Testis (tissue), 2 donors: ENCODE measurements at regions not wholly inside any gene's neighbourhood (a gene's known extent, or its start where the extent isn't known, plus 50 kb on each side); places are given as distances from the start of the nearest gene placed in this dataset.

Experiments
- CTCF ChIP-seq, 3 experiments: fragments of 450-650 bp in 2 of 3; fragments of 200-600 bp in 1 of 3; sonication (generic) in 1 of 3; IDR thresholded peaks; one replicate each; pipeline ENCODE4 v1.5.1; 2016 to 2019; ENCODE audit warnings: antibody characterized with exemption in 3 of 3, mild to moderate bottlenecking in 2 of 3, moderate library complexity in 1 of 3
- POLR2A ChIP-seq: fragments of 450-650 bp; IDR thresholded peaks from one replicate; pipeline ENCODE4 v1.6.1; 2017; ENCODE audit warnings: antibody characterized with exemption, mild to moderate bottlenecking, moderate library complexity

DNA sequence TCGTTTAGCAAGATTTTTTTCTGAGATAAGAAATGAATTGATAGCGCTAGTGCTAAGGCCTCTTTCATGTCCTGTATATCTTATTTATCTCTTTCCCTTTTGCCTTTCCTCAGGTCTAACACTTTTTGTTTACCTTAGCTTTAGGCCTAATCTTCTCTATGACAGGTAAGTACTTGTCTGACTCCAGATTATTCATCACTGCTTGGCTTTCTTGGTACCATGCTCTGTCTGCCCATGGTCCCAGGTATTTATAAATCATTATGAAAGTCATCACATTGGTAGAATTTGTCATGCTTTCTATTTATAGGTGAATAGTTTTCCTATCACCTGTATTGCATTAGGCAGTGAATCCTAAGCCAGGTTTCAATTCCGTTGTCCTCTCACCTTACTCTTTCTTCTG lies 99.5 kb upstream of the CTSO start:
- TF ChIP-seq POLR2A (no peak), CTCF (IDR thresholded peaks at IDR 0.05) (no peak)
